HG03039 (cell line): ENCODE measurements at regions not wholly inside any gene's neighbourhood (a gene's known extent, or its start where the extent isn't known, plus 50 kb on each side); places are given as distances from the start of the nearest gene placed in this dataset.
"Not testable (repeated sequence)": the region's sequence is repeated elsewhere in the genome, so short reads cannot be mapped to it uniquely, and the experiment has no call there.

Source experiments
- ATAC-seq: cut with Tn5 transposase; IDR thresholded peaks from one replicate; pipeline ENCODE4 v1.9.1; 2021; ENCODE audit warnings: mild to moderate bottlenecking, moderate library complexity; ENCODE audit not compliant: unreplicated experiment

- ATAC-seq = no peak
Measured at GRCh38 chr2:167697948-167698347, 549.4 kb downstream of the STK39 start.

DNA sequence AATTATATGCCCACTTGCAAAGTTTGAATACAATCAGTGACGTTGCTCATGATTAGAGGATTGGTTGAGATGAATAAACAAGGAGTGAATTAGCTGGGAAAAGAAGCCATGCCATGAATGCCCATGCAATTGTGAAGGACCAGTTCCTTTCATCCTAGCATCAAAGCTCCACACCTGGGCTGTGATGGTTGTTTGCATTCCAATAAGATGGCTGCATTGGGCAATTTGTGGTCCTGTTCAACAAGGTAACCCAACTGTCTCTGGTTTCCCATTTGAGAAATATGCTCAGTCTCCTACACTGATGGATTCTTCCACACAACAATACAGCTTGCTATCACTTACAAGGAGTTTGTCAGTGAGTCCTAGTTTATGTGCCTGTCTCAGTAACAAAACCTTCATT, 550.2 kb downstream of the STK39 start:
- no peak for ATAC-seq

GRCh38 chr2:167692936-167693335, 554.5 kb downstream of the STK39 start:
- ATAC-seq = no peak

GRCh38 chr2:167692191-167692590, 555.2 kb downstream of the STK39 start:
- no peak for ATAC-seq

DNA sequence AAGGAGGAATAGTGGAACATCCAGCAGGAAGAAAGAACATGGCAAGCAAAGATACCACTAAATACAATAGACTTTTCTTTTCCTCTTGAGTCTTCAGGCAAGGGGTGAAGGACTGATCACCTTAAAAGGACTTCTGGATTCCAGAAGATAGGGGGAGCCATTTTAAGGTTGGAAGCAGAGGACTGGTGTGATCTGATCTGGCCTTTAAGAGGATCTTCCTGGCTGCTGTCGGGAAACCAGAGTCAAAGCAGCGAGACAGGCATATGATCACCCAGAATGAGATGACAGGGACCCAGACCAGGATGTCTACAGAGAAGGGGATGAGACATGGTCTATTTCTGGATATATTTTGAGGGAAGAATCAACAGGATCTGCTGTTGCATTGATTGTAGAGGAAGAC, 558.0 kb downstream of the STK39 start:
- no peak for ATAC-seq

DNA sequence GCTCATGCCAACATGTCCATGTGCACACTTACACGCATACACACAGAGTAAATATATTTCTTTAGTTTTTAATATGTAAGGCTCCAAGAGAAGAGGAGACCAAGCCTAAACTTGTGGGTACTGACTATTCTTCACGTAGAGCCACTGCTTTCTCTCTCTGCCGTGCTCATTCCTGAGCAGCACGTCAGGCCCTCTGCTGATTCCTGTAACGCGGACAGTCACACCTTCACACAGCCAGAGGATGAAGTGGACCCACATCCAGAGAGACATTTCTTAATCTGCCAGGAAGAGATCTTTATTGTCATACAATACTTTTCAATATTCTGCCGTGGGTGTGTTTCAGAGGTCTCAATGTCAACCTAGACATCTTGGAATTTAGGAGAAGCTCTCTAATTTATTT, 560.7 kb downstream of the STK39 start:
- no peak for ATAC-seq

DNA sequence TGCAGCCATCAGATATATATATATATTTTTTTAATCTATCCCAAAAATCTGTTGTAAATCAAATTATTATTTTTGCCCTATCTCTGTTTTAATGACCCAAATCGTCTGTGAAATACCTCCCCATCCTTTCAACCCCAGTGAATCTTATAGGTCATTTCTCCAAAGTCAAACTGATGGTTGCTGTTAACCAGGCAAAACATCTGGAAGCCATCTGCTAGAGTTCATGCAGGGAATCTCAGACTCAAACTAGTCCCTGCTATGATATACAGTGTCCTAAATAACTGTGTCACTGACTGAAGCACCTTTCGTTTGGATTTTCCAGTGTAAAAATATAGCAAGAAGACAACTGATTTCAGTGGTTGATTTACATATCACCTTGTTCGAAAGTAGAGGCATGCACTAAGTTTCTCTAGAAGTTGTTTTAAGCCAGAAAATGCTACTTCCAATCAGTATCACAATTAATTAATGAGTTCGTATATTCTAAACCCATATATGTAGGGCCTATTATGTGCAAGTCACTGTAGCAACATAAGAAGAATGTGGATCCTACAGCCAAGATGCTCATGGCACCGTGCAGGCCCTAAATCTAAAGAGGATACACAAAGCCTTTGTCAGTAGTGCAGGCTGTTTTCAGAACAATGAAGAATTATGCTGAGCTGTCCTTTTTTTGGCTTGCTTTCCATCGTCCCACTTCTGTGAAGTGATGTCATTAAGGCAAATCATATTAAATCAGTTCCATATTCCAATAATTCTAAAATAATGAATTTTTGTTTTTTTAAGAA, 566.0 kb downstream of the STK39 start:
- ATAC-seq = no peak

- ATAC-seq = no peak
Measured at GRCh38 chr2:167678158-167678557, 569.2 kb downstream of the STK39 start.

- ATAC-seq = no peak
Measured at GRCh38 chr2:167675906-167676305, 571.5 kb downstream of the STK39 start.

DNA sequence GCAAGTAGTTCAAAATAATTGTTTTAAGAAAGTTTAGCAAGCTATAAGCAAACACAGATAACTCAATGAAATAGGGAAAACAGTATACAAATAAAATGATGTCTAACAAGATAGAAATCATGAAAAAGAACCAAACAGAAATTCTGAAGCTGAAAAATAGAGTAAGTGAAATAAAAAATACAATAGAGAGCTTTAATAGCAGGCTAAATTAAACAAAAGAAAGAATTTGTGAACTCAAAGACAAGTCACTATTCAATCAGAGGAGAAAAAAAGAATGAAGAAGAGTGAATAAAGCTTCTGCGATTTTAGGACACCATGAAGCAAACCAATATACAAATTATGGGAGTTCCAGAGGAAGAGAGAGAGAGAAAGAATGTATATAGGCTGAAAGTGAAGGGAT, 576.8 kb downstream of the STK39 start:
- no peak for ATAC-seq

DNA sequence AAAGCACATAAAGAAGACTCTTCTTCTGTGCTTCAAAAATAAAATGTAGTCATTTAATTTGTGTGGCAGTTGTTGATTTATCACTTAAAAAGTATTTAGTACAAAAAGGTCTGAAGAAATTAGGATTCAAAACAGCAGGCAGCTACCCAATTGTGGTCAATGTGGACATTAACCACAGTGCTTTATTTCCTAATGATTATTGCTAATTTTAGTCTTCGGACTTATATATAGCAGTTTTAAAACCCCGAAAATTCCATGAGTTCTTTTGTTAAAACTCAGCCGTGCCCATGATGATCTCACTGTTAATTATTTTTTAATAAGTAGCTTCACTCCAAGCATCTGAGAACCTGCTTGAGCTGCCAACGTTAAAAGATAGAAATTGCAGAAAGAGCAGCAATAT, 594.3 kb downstream of the STK39 start:
- ATAC-seq = no peak

DNA sequence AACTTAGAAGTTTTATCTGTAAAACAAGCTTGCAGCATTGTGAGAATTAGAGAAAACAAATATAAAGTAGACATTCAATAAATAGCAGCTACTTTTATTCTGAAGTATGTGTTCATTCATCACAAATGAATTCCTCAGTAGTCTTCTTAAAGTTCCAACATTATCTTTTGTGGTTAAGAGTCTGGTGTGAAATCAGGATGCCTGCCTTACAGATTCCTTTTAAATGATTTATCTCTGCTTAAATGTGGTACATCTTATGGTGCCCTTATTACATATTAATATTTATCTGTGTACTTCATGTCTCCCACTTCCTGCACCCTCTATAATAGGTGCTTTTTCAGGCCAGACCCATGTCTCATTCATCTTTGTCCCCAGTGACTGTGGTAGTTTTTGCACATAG, 595.0 kb downstream of the STK39 start:
- no peak for ATAC-seq

DNA sequence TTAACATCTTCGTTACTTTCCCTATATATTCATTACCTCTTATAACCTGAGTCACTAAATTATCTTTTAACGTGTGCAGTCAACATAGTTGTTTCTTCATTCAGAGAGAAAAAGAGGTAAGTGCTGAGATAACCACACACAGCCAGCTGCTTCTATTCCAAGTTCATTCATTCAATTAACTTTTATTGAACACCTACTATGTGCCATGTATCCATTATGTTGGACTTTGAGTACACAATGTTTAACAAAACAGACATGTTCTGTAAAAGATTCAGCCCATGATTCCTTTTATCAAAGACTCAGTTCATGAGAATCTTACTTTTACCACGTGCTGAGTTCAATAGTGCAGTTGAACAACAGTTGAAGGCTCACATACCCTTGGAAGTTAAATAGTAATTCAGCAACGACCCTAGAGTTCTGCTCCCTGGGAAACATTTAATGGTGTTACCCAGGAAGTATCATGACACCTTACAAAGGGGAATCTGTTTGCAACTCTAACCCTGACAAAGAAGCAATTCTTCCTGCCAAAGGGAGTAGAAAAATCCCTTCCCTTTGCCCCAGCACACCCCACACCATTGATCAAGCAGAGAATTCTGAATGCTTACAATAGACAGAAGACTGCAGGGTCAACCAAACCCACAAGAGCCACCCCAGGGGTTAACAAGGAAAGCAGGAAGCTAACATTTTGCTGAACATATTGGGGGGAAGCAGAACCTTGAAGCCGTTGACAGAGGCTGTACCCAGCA, 595.8 kb downstream of the STK39 start:
- no peak for ATAC-seq

DNA sequence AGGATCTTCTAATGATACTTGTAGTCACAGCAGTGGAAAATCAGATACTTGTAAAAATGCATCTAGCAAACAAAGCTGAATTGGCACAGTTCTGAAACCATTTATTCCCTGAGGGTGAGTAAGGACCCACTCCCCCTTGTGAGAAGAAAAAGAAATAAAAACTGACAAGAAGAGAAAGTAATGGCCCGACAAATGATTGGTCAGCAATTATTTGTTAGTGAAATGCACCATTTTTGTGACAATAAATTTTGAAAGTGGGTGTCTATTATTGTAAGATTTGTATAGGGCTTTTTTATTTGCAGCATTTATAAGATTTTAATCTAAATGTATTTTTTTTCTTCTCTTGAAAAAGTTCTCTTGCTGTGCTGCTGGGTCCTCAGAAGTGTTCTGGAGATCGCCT, 600.8 kb downstream of the STK39 start:
- no peak for ATAC-seq

GRCh38 chr2:167640096-167640495, 607.3 kb downstream of the STK39 start:
- ATAC-seq = no peak

DNA sequence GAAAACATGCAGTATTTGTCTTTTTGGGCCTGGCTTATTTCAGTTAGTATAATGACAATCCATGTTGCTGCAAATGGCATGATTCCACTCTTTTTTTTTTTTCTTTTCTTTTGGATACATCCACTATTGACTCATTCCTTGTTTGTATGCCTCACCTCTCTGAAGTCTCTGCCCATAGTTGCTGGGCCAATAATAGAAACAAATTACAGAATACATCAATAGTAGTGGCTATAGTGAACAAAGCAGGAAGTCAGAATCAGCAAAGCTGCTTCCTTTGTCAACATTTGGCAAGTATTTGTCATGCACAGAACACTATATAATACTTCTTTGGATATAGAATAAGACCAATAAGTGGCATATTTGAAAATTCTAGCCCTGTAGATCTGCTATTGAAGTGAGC, 609.7 kb downstream of the STK39 start:
- no peak for ATAC-seq

- ATAC-seq = not testable (repeated sequence)
Measured at GRCh38 chr2:167632271-167632670, 615.1 kb downstream of the STK39 start.

DNA sequence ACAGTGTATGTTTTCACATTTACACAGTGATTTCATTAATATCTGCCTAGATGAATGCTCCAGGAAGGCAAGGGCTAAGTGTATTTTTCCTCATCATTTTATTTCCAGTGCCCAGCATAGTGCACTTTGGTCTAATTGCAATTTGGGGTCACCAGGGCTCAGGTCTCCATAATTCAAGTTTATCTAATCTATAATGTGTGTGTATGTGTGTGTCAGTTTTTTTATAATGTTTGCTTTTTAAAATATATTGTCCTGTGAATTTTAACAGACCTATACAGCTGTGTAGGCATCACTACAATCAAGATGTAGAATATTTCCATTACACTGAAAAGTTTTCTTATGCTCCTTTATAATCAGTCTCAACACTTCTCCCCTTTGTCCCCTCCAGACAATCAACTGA, 620.4 kb downstream of the STK39 start:
- no peak for ATAC-seq

DNA sequence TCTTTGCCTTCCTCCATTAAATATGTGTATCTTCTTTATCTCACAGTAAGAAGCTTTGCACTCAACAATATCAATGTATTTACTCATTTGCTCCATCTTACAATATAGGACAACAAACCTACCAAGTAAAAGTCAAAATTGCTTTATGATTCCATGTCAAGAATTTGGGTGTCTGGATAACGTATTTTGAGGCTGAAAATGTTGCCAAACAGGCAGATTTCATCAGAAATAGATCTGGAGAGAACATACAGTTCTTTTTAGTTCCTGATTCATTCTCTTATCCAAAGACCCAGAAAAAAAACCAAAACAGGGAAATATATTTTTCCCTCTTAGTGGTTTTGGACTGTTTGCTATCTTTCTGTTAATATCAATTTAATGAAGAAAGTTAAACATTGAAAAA, 621.1 kb downstream of the STK39 start:
- no peak for ATAC-seq

- ATAC-seq = no peak
Measured at GRCh38 chr2:167616997-167617396, 630.4 kb downstream of the STK39 start.

- no peak for ATAC-seq
Measured at GRCh38 chr2:167613471-167613870, 633.9 kb downstream of the STK39 start.

GRCh38 chr2:167608487-167608886, 638.9 kb downstream of the STK39 start:
- ATAC-seq = no peak
